Sigmoid colon (tissue), 6 donors: ENCODE measurements at regions not wholly inside any gene's neighbourhood (a gene's known extent, or its start where the extent isn't known, plus 50 kb on each side); places are given as distances from the start of the nearest gene placed in this dataset.

Experiments used
- DNase-seq: peaks from one replicate; pipeline ENCODE4 v3.0.0-alpha.2; 2019
- H3K27ac ChIP-seq, 4 donors: fragments of 200-600 bp; sonication (generic); one replicate each; pipeline ENCODE4 v1.5.1; 2016 to 2019; ENCODE audit warnings: mild to moderate bottlenecking in 1 of 4
- H3K27me3 ChIP-seq, 3 donors: fragments of 200-600 bp; sonication (generic); one replicate each; pipeline ENCODE4 v1.5.1; 2019; ENCODE audit warnings: mild to moderate bottlenecking in 1 of 3
- H3K36me3 ChIP-seq, 4 donors: fragments of 200-600 bp; sonication (generic); one replicate each; pipeline ENCODE4 v1.5.1; 2016 to 2019
- H3K4me1 ChIP-seq, 4 donors: fragments of 200-600 bp; sonication (generic); one replicate each; pipeline ENCODE4 v1.5.1; 2017 to 2019
- H3K4me3 ChIP-seq, 4 donors: fragments of 200-600 bp; sonication (generic); one replicate each; pipeline ENCODE4 v1.5.1; 2017 to 2019; ENCODE audit warnings: mild to moderate bottlenecking in 2 of 4, moderate library complexity in 1 of 4
- H3K9me3 ChIP-seq, 4 donors: fragments of 200-600 bp in 3 of 4; sonication (generic) in 3 of 4; one replicate each; pipeline versions ENCODE4 v1.5.1 to v1.6.1; 2013 to 2019
- CTCF ChIP-seq, 4 experiments: fragments of 450-650 bp in 3 of 4; fragments of 200-600 bp in 1 of 4; IDR thresholded peaks; one replicate each; pipeline ENCODE4 v1.5.1; 2016 to 2019; ENCODE audit warnings: antibody characterized with exemption in 4 of 4, mild to moderate bottlenecking in 3 of 4, moderate library complexity in 2 of 4
- EP300 ChIP-seq, 4 donors: sonication (generic); formaldehyde crosslinking; IDR thresholded peaks; one replicate each; pipeline ENCODE4 v1.6.1; 2017; ENCODE audit warnings: antibody characterized with exemption in 4 of 4
- POLR2A ChIP-seq, 2 donors: fragments of 450-650 bp; IDR thresholded peaks; one replicate each; pipeline ENCODE4 v1.6.1; 2016; ENCODE audit warnings: antibody characterized with exemption in 2 of 2, mild to moderate bottlenecking in 2 of 2, moderate library complexity in 2 of 2
- POLR2AphosphoS5 ChIP-seq, 4 donors: sonication (generic); formaldehyde crosslinking; IDR thresholded peaks; one replicate each; pipeline ENCODE4 v1.6.1; 2017; ENCODE audit warnings: antibody characterized with exemption in 4 of 4
- WGBS, 2 donors: extraction: QIAGEN DNeasy Blood & Tissue Kit; methylation state at CpG; one replicate each; pipeline ENCODE4 v1.1.7; 2013; 5-methylcytosine and 5-hydroxymethylcytosine counted together
- intact Hi-C: fragments of 100-400 bp; cut with DNase I; formaldehyde crosslinking; loops from one replicate; pipeline ENCODE4 v1.15.1; 2023
- donor health status: healthy with polysubstance abuse.
- donor health status: healthy.

GRCh38 chr12:76641073-76641472 is 81.5 kb upstream of the OSBPL8 start:
- Histone ChIP-seq H3K36me3 (no peaks in the 10 kb centered on the region), H3K4me3 (no peak overlapping the region), H3K27ac (no peak overlapping the region), H3K4me1 (peaks cover 0 to 6% (median 2%) of the 10 kb centered on the region in 4 donors), H3K9me3 (no peaks in the 10 kb centered on the region), H3K27me3 (no peaks in the 10 kb centered on the region)
- DNase-seq = no peak
- WGBS, 2 donors = 86 to 95% methylated on average over 1 of the region's 1 CpG
- intact Hi-C loops = no loop called here
- TF ChIP-seq POLR2AphosphoS5 (IDR thresholded peaks at IDR 0.05) = no peak
- TF ChIP-seq EP300 (IDR thresholded peaks at IDR 0.05) = no peak
- TF ChIP-seq CTCF (IDR thresholded peaks at IDR 0.05) = no peak
- no peak for TF ChIP-seq POLR2A (IDR thresholded peaks at IDR 0.05)

GRCh38 chr12:76641961-76642360 is 82.4 kb upstream of the OSBPL8 start:
- H3K4me3 ChIP-seq = no peak overlapping the region
- intact Hi-C loops = no loop called here
- H3K36me3 ChIP-seq = no peaks in the 10 kb centered on the region
- no peaks in the 10 kb centered on the region for H3K9me3 ChIP-seq
- TF ChIP-seq EP300 (IDR thresholded peaks at IDR 0.05) = no peak
- TF ChIP-seq POLR2A (IDR thresholded peaks at IDR 0.05) = no peak
- no peak for TF ChIP-seq POLR2AphosphoS5 (IDR thresholded peaks at IDR 0.05)
- TF ChIP-seq CTCF (IDR thresholded peaks at IDR 0.05) = no peak
- H3K27ac ChIP-seq = no peak overlapping the region
- DNase-seq = no peak
- no peaks in the 10 kb centered on the region for H3K27me3 ChIP-seq
- 89% methylated on average over 2 of the region's 2 CpGs for WGBS, 2 donors
- H3K4me1 ChIP-seq = peaks cover 0 to 6% (median 2%) of the 10 kb centered on the region in 4 donors

- Histone ChIP-seq H3K4me1 (peaks cover 0 to 6% (median 2%) of the 10 kb centered on the region in 4 donors), H3K27ac (peak overlapping the region in 1 of 4 donors; percentile 65), H3K27me3 (no peaks in the 10 kb centered on the region), H3K9me3 (no peaks in the 10 kb centered on the region), H3K36me3 (no peaks in the 10 kb centered on the region), H3K4me3 (no peak overlapping the region)
- no peak for TF ChIP-seq EP300 (IDR thresholded peaks at IDR 0.05)
- TF ChIP-seq POLR2AphosphoS5 (IDR thresholded peaks at IDR 0.05) = peak in 3 of 4 donors; percentile 19 to 49 (median 21)
- TF ChIP-seq CTCF (IDR thresholded peaks at IDR 0.05) = no peak
- TF ChIP-seq POLR2A (IDR thresholded peaks at IDR 0.05) = no peak
- DNase-seq = no peak
- intact Hi-C loops = no loop called here
Measured at GRCh38 chr12:76643438-76643837, 83.9 kb upstream of the OSBPL8 start.

- peaks cover 0 to 6% (median 2%) of the 10 kb centered on the region in 4 donors for H3K4me1 ChIP-seq
- TF ChIP-seq POLR2AphosphoS5 (IDR thresholded peaks at IDR 0.05) = no peak
- TF ChIP-seq EP300 (IDR thresholded peaks at IDR 0.05) = no peak
- TF ChIP-seq POLR2A (IDR thresholded peaks at IDR 0.05) = no peak
- H3K27me3 ChIP-seq = no peaks in the 10 kb centered on the region
- no peaks in the 10 kb centered on the region for H3K9me3 ChIP-seq
- intact Hi-C loops = no loop called here
- no peaks in the 10 kb centered on the region for H3K36me3 ChIP-seq
- no peak for DNase-seq
- WGBS, 2 donors = 92 to 93% methylated on average over 7 of the region's 7 CpGs
- no peak overlapping the region for H3K27ac ChIP-seq
- H3K4me3 ChIP-seq = no peak overlapping the region
Measured at GRCh38 chr12:76644950-76645349, 85.4 kb upstream of the OSBPL8 start.

GRCh38 chr12:76645934-76646333 is 86.4 kb upstream of the OSBPL8 start:
- whole genome bisulfite sequencing, 2 donors = 92 to 93% methylated on average over 3 of the region's 3 CpGs
- intact Hi-C loops = no loop called here
- Histone ChIP-seq H3K4me1 (peaks cover 0 to 6% (median 2%) of the 10 kb centered on the region in 4 donors), H3K9me3 (no peaks in the 10 kb centered on the region), H3K4me3 (no peak overlapping the region), H3K27ac (no peak overlapping the region), H3K27me3 (no peaks in the 10 kb centered on the region), H3K36me3 (no peaks in the 10 kb centered on the region)
- TF ChIP-seq POLR2AphosphoS5 (IDR thresholded peaks at IDR 0.05) (no peak), POLR2A (IDR thresholded peaks at IDR 0.05) (no peak), EP300 (IDR thresholded peaks at IDR 0.05) (no peak), CTCF (IDR thresholded peaks at IDR 0.05) (no peak)
- DNase-seq = no peak
